CD4-positive, alpha-beta T cell treated with Interleukin-6 for 4 hours (primary cell): ENCODE measurements at regions not wholly inside any gene's neighbourhood (a gene's known extent, or its start where the extent isn't known, plus 50 kb on each side); places are given as distances from the start of the nearest gene placed in this dataset.
"Not testable (repeated sequence)": the region's sequence is repeated elsewhere in the genome, so short reads cannot be mapped to it uniquely, and the experiment has no call there.

Source experiments
- DNase-seq: peaks from one replicate; pipeline ENCODE4 v3.0.0-alpha.2; 2020; ENCODE audit warnings: mixed read lengths

DNA sequence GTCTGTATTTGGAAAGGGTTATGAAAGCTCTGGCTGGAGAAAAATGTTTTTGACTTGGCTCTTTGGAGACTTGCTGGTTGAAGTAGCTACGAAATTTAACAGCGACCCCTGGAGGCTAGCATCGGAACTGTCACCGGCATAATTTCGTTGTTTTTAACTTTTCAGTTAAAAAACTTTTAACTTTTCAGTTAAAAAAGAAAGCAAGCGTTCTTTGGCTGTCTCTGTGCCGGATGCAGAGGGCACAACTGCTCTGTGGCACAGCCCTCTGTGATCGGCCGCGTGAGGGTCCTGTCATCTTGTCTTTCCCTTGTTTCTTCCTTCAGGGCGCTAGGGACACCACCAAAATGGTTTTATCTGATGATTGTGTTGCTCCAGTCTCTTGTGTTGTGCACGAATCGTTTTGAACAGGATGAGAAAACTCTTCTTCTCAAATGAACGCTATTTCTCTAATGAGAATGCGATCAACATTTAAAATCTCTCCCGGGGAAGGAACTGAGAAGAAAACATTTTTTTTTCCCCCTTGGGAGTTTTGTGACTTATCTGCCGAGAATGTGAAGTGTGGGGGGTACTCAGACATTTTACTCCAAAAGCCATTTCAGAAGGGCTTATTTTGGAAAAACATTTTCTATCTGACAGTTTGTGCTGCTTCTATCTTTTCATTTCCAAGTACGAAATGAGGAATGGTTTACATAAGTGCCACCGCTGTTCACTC lies 57.1 kb downstream of the ADCYAP1 start:
- peak; percentile 36 for DNase-seq

GRCh38 chr18:963276-963675 lies 58.6 kb downstream of the ADCYAP1 start:
- DNase-seq = no peak

- no peak for DNase-seq
Observed at GRCh38 chr18:965921-966758, 61.5 kb downstream of the ADCYAP1 start.

DNA sequence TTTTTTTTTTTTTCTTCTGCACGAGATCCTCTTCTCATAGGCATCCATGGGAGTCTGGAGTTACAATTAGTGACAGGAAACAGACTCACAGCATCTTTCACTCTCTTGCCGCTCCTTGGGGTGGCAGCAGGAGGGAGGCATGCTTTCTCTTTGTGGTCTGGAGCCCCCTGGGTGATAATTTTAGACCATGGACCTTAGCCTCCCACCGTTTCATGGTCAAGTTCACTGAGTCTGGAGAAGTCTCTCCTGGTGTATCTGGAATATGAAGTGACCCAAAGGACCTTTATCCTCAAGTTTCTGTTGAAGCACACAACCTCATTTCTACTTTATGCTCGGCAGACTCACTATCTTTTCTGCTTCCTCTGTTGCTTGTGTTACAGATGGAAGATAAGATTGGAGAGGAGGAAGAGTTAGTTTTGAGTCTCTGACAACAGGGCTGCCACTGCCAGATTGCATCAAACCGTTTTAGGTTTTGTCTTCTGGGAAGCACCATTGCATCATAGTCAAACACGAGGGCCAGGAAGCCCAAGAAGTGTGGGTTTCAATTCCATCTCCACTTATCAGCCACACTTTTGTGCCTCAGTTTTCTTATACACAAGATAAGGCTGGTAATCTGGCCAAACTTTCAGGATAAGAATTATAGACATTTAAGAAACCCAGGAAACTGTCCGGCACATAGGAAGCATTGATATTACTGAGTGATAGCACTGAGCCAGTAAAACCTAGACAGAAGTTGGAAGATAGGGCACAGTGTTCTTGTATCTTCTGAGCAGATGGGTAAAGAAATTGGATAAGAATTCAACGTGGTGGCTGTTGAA lies 62.3 kb downstream of the ADCYAP1 start:
- no peak for DNase-seq

DNA sequence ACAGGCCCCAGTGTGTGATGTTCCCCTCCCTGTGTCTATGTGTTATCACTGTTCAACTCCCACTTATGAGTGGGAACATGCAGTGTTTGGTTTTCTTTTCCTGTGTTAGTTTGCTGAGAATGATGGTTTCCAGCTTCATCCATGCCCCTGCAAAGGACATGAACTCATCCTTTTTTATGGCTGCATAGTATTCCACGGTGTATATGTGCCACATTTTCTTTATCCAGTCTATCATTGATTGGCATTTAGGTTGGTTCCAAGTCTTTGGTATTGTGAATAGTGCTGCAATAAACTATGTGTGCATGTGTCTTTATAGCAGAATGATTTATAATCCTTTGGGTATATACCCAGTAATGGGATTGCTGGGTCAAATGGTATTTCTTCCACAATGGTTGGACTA lies 64.2 kb downstream of the ADCYAP1 start:
- not testable (repeated sequence) for DNase-seq

GRCh38 chr18:969311-969710 lies 64.6 kb downstream of the ADCYAP1 start:
- not testable (repeated sequence) for DNase-seq

GRCh38 chr18:974606-975005 lies 69.9 kb downstream of the ADCYAP1 start:
- not testable (repeated sequence) for DNase-seq

GRCh38 chr18:976393-977128 lies 71.9 kb downstream of the ADCYAP1 start:
- DNase-seq = not testable (repeated sequence)

- not testable (repeated sequence) for DNase-seq
Observed at GRCh38 chr18:977327-977726, 72.7 kb downstream of the ADCYAP1 start.

DNA sequence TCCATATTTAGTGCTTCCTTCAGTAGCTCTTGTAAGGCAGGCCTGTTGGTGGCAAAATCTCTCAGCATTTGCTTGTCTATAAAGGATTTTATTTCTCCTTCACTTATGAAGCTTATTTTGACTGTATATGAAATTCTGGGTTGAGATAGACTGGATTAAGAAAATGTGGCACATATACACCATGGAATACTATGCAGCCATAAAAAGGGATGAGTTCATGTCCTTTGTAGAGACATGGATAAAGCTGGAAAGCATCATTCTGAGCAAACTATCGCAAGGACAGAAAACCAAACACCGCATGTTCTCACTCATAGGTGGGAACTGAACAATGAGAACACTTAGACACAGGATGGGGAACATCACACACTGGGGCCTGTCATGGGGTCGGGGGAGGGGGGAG lies 73.1 kb downstream of the ADCYAP1 start:
- not testable (repeated sequence) for DNase-seq

- DNase-seq = no peak
Observed at GRCh38 chr18:980586-980985, 75.9 kb downstream of the ADCYAP1 start.

DNA sequence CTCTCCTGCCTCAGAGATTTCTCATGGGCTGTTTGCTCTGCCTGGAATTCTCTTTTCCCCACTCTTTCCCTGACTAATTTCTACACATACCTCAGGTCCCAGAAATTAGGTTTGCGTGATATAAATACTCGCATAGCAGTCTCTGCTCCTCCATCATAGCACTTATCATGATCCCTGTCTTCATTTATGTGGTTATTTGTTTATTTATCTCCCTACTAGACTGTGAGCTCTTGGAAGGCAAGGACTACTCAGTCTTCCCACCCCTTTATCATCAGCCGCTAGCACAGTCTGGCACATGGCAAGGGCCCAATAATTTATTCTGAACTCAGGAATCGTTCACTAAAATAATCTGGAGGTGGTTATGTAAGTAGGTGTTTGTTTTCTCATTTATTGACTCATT lies 79.3 kb downstream of the ADCYAP1 start:
- no peak for DNase-seq

GRCh38 chr18:985212-985661 lies 80.6 kb downstream of the ADCYAP1 start:
- DNase-seq = no peak

DNA sequence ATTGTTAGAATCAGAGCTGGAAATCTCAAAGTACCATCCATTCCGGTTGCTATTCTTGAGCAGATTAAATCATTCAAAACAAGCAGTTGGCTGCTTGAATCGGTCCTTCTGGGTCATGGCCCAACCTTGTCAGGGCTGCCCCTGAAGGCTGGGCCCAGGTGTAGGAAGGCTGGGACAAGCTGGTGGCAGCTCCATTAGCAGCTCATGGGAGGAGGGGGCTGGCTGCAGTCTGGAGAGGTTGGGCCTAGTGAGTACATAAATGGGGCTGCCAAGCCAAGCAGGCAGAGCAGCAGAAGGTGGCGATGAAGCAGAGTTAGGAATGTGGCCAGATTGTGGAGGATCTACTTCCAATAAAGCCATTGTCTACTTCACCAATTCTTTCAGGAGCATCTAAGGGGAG lies 81.4 kb downstream of the ADCYAP1 start:
- DNase-seq = no peak

DNA sequence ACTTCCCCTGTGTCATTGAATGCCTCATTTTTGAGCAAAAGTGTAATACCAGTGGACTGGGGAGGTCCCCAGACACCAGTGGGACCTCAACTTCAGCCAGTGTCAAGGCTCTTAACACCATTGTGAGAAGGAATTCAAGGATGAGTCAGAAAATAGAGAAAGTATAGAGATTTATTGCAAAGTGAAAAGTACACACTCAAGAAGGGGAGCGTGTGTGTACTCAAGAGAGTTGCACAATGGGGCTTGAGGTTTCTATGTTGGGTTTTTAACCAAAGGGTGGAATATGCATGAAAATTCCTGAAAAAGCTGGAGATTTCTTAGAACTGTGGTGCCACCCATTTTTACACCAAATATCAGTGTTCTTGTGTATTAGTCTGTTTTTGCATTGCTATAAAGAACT lies 81.9 kb downstream of the ADCYAP1 start:
- DNase-seq = no peak

GRCh38 chr18:987325-988186 lies 82.9 kb downstream of the ADCYAP1 start:
- no peak for DNase-seq

DNA sequence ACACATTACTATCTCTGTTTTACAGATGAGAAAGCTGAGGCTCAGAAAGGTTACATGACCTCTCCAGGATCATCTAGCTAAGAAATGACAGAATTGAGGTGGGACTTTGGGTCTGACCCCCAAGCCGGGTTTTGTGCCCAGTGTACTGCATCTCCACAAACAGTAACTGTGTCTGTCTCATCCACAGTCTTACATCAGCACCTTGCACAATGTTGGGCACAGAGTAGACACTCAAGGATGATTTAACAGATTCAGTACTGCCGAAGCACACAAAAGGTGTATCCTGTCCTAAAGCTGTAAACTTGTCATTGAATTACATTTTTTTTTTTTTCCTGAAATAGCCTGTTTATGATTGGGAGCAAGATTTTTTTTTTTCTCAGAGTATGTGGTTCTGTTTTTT lies 84.8 kb downstream of the ADCYAP1 start:
- DNase-seq = no peak

DNA sequence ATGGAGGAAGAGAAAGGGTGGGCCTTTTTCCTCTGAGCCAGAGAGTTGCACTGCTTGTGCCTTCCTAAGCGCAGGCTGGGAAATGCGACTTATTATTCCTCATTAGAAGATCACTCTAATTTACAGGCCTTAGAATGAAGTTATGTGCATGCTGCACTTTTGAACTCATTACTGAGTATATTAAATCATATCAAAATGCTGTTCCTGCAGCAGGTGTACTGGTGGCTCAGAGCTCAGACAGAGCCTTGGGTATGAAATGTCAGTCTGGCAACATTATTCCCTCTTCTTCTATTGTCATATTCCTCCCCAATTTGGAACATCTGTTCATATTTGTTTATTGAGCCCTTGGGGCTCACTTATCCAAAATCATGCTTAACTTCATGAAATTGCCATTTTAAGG lies 85.5 kb downstream of the ADCYAP1 start:
- no peak for DNase-seq

DNA sequence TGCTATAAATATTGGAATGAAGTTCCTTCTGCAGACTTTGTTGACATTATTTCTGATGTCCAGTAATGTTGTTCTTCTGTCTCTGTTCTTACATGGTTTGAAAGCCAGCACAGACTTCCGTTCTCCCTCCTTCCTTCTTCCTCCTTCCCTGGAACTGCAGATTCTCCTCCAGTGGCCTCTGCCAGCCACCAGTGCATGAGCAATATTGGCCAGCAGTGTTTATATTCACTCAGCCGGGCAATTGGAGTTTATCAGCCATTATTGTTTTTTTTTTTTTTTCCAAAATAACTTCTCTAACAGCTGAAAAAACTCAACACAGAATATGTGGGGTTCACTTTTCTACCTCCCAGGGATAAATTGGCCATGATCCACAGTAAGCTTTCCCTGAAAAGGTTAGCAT lies 86.8 kb downstream of the ADCYAP1 start:
- no peak for DNase-seq

- no peak for DNase-seq
Observed at GRCh38 chr18:993560-993959, 88.9 kb downstream of the ADCYAP1 start.

DNA sequence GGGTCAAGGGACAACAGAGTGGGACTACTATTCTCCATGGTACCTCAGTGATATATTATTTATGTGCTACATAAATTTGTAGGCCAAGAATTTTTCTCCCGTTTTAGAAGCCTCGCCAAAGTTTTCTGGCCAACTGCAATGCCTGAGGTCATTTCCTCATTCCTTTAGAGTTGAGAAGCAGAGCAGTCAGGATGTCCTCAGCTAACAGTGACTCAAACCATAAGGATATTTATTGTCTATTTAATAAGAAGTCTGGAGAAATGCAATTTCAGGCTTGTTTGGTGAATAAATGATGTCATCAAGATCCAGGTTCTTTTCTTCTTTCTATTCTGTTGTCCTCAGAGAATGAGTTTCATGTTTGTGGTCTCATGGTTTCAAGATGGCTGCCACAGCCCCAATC lies 91.0 kb downstream of the ADCYAP1 start:
- no peak for DNase-seq

DNA sequence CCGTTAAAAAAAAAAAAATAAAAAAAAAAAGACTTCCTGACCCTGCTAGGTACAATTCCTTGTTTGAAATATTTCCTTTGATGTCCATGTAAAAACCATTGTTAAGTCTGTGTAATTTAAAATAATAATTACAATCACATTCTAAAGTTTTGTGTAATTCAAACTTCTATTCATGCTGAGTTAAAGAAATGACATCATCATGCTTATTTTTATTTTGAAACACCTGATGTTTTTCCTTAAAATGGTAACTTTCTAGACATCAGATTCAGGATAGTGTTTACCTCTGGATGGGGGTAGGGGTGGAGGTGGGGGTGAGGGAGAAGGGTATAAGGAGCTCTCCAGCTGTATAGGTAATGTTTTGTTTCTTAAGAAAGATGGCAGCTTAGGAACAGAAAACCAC lies 92.8 kb downstream of the ADCYAP1 start:
- no peak for DNase-seq
